ENCODE measurements at regions not wholly inside any gene's neighbourhood (a gene's known extent, or its start where the extent isn't known, plus 50 kb on each side); places are given as distances from the start of the nearest gene placed in this dataset.

DNA sequence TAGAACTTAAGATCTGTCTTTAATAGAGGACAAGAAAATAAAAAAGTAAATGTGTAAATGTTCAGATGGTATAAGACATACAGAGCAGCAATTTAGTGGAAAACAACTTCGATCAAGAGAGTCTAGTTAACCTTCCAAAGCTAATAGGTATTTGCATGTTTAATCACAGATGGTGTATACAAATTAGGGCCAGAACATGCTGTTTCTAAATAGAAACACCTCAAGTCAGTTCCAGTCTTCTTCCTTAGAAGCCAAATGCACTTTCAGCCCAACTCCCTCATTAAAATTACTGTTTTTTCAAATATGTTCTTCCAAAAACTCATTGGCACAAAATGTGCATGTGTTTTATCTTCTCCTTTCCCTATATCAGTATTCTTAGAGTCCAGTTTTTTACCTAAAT lies 604.4 kb downstream of the SLC6A15 start:
- Histone ChIP-seq H3K36me3 (ENCODE audit: insufficient read depth, low read length) (no peaks in the 10 kb centered on the region), H3K9me3 (ENCODE audit: low read depth, low read length) (no peaks in the 10 kb centered on the region; the same call in 1 of the 2 replicates), H3K9ac (ENCODE audit: insufficient read length) (no peak overlapping the region), H3K27ac (no peak overlapping the region), H3K4me3 (no peak overlapping the region)
- no peak for TF ChIP-seq POLR2AphosphoS5 (IDR thresholded peaks at IDR 0.05; ENCODE audit: borderline replicate concordance, low read depth, low read length)
- no peak for TF ChIP-seq FOXP2 (optimal IDR thresholded peaks at IDR 0.05; ENCODE audit: control extremely low read depth, extremely low read length, insufficient read depth)
- TF ChIP-seq EZH2 (IDR thresholded peaks at IDR 0.05): no peak
- DNase-seq (ENCODE audit: low read depth, low spot score): no peak

DNA sequence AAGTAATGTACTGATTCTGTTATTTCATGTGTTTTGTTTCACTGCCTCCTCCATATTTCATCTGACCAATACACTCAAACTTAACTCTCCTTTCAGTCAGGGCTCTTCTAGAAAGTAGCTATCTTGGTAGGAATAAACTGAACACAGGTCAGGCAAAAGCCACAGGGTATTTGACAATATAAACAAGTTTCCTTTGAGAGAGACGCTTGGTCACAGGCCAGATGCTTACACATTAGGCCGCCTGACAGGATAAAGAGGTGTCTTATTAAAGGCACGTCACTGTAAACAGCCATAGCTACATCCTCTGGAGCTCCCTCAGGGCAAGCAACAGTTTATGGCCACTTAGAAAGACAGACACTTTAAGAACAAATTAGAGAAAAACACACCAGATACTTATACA lies 607.5 kb downstream of the SLC6A15 start:
- no peak for TF ChIP-seq POLR2AphosphoS5 (IDR thresholded peaks at IDR 0.05; ENCODE audit: borderline replicate concordance, low read depth, low read length)
- Histone ChIP-seq H3K9ac (ENCODE audit: insufficient read length) (no peak overlapping the region), H3K27ac (no peak overlapping the region), H3K9me3 (ENCODE audit: low read depth, low read length) (no peaks in the 10 kb centered on the region; the same call in 1 of the 2 replicates), H3K36me3 (ENCODE audit: insufficient read depth, low read length) (no peaks in the 10 kb centered on the region), H3K4me3 (no peak overlapping the region)
- no peak for DNase-seq (ENCODE audit: low read depth, low spot score)

DNA sequence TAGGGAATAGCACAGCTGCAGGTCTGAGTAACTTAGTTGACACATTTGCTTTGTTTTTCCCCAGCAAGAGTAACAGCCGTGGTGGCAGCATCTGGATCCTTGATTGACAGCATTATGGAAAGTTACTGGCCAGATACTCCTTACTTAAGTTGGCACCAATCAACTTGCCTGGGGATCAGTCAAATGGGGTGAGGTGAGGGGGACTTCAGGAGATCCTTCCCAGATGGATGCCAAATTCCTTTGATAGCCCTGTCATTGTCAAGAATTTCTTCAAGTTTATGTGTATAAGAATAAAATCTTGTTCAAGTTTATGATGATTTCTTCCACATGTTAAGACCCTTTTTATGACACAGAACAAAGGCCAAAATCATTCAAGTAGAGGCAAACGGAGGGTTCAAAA lies 618.4 kb downstream of the SLC6A15 start:
- H3K27ac ChIP-seq: no peak overlapping the region
- no peaks in the 10 kb centered on the region for H3K36me3 ChIP-seq (ENCODE audit: insufficient read depth, low read length)
- no peak for DNase-seq (ENCODE audit: low read depth, low spot score)
- no peak overlapping the region for H3K4me3 ChIP-seq
- no peak for TF ChIP-seq FOXP2 (optimal IDR thresholded peaks at IDR 0.05; ENCODE audit: control extremely low read depth, extremely low read length, insufficient read depth)
- TF ChIP-seq POLR2AphosphoS5 (IDR thresholded peaks at IDR 0.05; ENCODE audit: borderline replicate concordance, low read depth, low read length): no peak
- TF ChIP-seq EZH2 (IDR thresholded peaks at IDR 0.05): no peak
- H3K9ac ChIP-seq (ENCODE audit: insufficient read length): no peak overlapping the region
- H3K9me3 ChIP-seq (ENCODE audit: low read depth, low read length): no peaks in the 10 kb centered on the region

DNA sequence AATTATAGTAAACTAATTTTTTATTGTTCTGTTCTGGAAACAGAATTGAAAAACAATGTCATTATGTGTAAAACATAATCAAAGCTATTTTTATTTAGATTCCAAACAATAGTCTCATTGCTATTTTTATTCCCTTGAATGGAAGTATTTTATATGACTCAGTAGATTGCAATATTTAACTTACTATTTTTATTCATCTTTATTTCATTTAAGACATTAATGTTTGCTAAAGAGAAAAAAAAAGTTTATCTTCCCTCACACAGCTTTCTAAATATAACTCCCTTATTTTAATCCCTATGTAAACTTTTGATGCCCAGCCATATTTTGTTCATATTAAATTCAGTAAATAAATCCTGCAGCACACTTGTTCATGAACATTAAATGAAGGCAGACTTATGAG lies 622.4 kb downstream of the SLC6A15 start:
- DNase-seq (ENCODE audit: low read depth, low spot score): no peak
- no peaks in the 10 kb centered on the region for H3K9me3 ChIP-seq (ENCODE audit: low read depth, low read length)
- no peak overlapping the region for H3K9ac ChIP-seq (ENCODE audit: insufficient read length)
- H3K36me3 ChIP-seq (ENCODE audit: insufficient read depth, low read length): no peaks in the 10 kb centered on the region
- no peak overlapping the region for H3K4me3 ChIP-seq
- TF ChIP-seq EZH2 (IDR thresholded peaks at IDR 0.05) (no peak), POLR2AphosphoS5 (IDR thresholded peaks at IDR 0.05; ENCODE audit: borderline replicate concordance, low read depth, low read length) (no peak)
- no peak overlapping the region for H3K27ac ChIP-seq

DNA sequence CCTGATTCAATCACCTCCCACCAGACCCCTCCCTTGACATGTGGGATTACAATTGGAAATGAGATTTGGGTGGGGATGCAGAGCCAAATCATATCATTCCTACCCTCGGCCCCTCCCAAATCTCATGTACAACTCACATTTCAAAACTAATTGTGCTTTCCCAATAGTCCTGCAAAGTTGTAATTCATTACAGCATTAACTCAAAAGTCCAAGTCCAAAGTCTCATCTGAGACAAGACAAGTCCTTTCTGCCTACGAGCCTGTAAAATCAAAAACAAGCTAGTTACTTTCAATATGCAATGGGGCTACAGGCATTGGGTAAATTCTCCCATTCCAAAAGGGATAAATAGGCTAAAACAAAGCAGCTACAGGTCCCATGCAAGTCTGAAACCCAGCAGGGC lies 634.6 kb downstream of the SLC6A15 start:
- no peak overlapping the region for H3K4me3 ChIP-seq
- H3K36me3 ChIP-seq (ENCODE audit: insufficient read depth, low read length): no peaks in the 10 kb centered on the region
- no peak for DNase-seq (ENCODE audit: low read depth, low spot score)
- TF ChIP-seq POLR2AphosphoS5 (IDR thresholded peaks at IDR 0.05; ENCODE audit: borderline replicate concordance, low read depth, low read length) (no peak), FOXP2 (optimal IDR thresholded peaks at IDR 0.05; ENCODE audit: control extremely low read depth, extremely low read length, insufficient read depth) (no peak), EZH2 (IDR thresholded peaks at IDR 0.05) (no peak)
- no peaks in the 10 kb centered on the region for H3K9me3 ChIP-seq (ENCODE audit: low read depth, low read length)
- no peak overlapping the region for H3K27ac ChIP-seq
- H3K9ac ChIP-seq (ENCODE audit: insufficient read length): no peak overlapping the region

DNA sequence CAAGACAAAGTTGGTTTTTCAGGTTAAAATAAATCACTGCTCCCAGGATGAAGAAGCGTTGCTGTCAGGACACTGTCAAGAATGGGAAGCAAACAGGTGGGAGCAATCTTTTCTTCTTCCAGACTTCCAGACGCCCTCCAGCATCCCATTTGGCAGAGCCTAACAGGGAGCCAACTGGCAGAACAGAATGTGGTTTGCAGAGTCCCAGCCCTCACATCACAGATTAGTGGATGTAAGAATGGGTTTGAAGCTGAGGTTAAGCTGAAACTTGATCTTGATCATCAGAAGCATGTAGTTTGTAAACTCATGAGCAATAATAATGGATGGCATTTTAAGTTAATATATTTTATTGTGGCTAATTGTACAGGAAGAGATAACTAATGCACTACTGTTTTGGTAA lies 636.4 kb downstream of the SLC6A15 start:
- no peak overlapping the region for H3K27ac ChIP-seq
- no peak for DNase-seq (ENCODE audit: low read depth, low spot score)
- no peaks in the 10 kb centered on the region for H3K9me3 ChIP-seq (ENCODE audit: low read depth, low read length)
- TF ChIP-seq EZH2 (IDR thresholded peaks at IDR 0.05): no peak
- H3K36me3 ChIP-seq (ENCODE audit: insufficient read depth, low read length): no peaks in the 10 kb centered on the region
- no peak overlapping the region for H3K9ac ChIP-seq (ENCODE audit: insufficient read length)
- no peak overlapping the region for H3K4me3 ChIP-seq

DNA sequence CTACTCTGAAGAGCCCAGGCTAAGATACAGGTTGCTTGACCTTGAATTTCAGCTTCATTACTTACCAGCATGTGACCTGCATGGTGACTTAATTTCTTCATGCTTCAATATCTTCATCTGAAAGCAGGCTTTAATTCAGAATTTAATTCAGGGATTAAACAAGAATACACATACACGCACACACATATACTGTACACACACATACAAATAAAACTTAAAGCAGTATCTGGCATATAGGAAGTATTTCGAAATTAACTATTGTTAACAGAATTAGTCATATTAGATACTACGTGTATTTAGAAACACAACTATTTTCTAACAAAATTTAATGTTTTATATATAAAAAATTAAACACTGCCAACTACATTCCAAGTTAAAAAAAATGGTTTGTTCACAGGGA lies 640.3 kb downstream of the SLC6A15 start:
- no peak for DNase-seq (ENCODE audit: low read depth, low spot score)
- Histone ChIP-seq H3K9ac (ENCODE audit: insufficient read length) (no peak overlapping the region), H3K9me3 (ENCODE audit: low read depth, low read length) (no peaks in the 10 kb centered on the region), H3K4me3 (no peak overlapping the region), H3K27ac (no peak overlapping the region), H3K36me3 (ENCODE audit: insufficient read depth, low read length) (no peaks in the 10 kb centered on the region)
- no peak for TF ChIP-seq POLR2AphosphoS5 (IDR thresholded peaks at IDR 0.05; ENCODE audit: borderline replicate concordance, low read depth, low read length)
- TF ChIP-seq EZH2 (IDR thresholded peaks at IDR 0.05): no peak
- no peak for TF ChIP-seq FOXP2 (optimal IDR thresholded peaks at IDR 0.05; ENCODE audit: control extremely low read depth, extremely low read length, insufficient read depth)

DNA sequence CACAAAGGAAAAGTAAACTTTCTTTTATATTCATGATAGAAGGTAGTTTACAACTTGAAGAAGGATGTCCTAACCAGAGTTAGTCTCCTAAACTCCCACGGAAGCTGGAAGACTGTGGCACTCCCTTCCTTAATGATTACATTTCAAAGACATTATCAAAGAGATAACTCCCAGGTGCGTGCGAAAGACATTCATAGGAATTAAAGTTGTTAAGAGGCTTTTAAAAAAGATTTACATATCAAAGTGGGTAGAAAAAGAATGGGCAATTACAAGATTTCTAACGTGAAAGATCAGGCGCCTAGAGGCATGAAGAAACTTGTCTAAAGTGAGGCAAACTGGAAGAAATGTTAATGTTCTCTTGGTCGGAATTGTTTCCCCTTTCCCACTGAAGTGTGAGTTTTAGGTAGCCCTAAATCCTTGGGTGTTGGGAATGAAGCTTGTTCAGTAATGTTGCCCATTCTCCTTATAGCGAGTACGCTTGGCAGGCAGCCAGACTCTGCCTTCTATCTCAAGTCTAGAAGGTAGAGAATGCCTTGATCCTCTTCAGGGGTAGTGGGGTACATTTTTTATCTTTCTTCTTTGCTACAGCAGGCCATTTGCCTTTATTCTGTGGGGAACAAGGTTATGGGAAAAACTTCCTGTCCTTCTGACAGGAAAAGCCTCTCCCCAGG lies 642.0 kb downstream of the SLC6A15 start:
- H3K4me3 ChIP-seq: no peak overlapping the region
- no peaks in the 10 kb centered on the region for H3K9me3 ChIP-seq (ENCODE audit: low read depth, low read length)
- H3K9ac ChIP-seq (ENCODE audit: insufficient read length): no peak overlapping the region
- H3K36me3 ChIP-seq (ENCODE audit: insufficient read depth, low read length): no peaks in the 10 kb centered on the region
- no peak overlapping the region for H3K27ac ChIP-seq
- DNase-seq (ENCODE audit: low read depth, low spot score): no peak
- no peak for TF ChIP-seq FOXP2 (optimal IDR thresholded peaks at IDR 0.05; ENCODE audit: control extremely low read depth, extremely low read length, insufficient read depth)
- TF ChIP-seq EZH2 (IDR thresholded peaks at IDR 0.05): no peak
- TF ChIP-seq POLR2AphosphoS5 (IDR thresholded peaks at IDR 0.05; ENCODE audit: borderline replicate concordance, low read depth, low read length): no peak

DNA sequence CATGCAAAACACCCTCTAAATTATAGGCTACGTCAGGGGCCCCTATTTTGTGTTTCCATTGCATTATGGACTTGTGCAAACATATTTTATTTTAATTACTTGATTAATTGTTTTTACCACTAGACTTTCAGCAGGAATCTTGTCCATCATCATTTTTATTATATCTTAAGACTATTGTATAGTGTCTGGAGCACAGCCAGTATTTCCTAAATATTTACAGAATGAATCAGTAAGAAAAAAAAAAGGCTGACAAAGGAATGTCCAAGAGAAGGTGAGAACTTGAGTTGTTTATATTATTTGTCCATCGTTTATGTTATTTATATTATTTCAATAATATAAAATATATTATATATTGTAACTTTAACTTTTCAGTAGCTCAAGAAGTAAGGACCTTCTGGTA lies 664.7 kb downstream of the SLC6A15 start:
- TF ChIP-seq EZH2 (IDR thresholded peaks at IDR 0.05) (no peak), POLR2AphosphoS5 (IDR thresholded peaks at IDR 0.05; ENCODE audit: borderline replicate concordance, low read depth, low read length) (no peak), FOXP2 (optimal IDR thresholded peaks at IDR 0.05; ENCODE audit: control extremely low read depth, extremely low read length, insufficient read depth) (no peak)
- H3K36me3 ChIP-seq (ENCODE audit: insufficient read depth, low read length): no peaks in the 10 kb centered on the region
- H3K9ac ChIP-seq (ENCODE audit: insufficient read length): no peak overlapping the region
- H3K27ac ChIP-seq: no peak overlapping the region
- no peaks in the 10 kb centered on the region for H3K9me3 ChIP-seq (ENCODE audit: low read depth, low read length)
- no peak for DNase-seq (ENCODE audit: low read depth, low spot score)
- no peak overlapping the region for H3K4me3 ChIP-seq
